ENCODE measurements at regions not wholly inside any gene's neighbourhood (a gene's known extent, or its start where the extent isn't known, plus 50 kb on each side); places are given as distances from the start of the nearest gene placed in this dataset.
"Not testable (repeated sequence)": the region's sequence is repeated elsewhere in the genome, so short reads cannot be mapped to it uniquely, and the experiment has no call there.

DNA sequence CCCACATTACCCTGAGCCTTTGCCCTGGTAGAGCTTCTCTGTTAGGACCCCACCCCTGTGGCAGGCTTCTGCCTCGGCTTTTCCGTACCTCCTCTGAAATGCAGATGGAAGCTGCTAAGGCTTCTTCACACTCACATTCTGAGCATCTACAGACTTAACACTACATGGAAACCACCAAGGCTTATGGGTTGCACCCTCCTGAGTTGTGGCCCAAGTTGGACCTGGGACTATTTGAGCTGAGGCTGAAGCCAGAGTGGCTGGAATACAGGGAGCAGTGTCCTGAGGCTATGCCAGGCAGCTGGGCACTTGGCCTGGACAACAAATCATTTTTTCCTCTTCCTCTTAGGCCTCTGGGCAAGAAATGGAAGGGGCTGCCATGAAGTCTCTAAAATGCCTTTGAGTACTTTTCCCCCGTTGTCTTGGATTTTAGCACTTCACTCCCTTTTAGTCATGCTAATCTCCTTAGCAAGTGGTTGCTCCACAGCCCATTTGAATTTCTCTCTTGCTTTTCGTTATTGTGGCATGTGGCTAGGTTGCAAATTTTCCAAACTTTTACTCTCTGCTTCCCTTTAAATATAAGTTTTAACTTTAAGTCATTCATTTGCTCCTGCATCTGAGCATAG is 114.8 kb upstream of the FIBIN start:
- no peaks in the 10 kb centered on the region for H3K79me2 ChIP-seq (ENCODE audit: insufficient read depth, low read length)
- H3K4me1 Mint-ChIP-seq, result peaks cover 10 to 17% of the 10 kb centered on the region in 2 experiments
- H3K27me3 ChIP-seq (ENCODE audit: insufficient read depth, low read length), result no peaks in the 10 kb centered on the region
- peaks cover 34 to 40% of the 10 kb centered on the region in 2 experiments for H3K9me3 Mint-ChIP-seq
- H3K27me3 Mint-ChIP-seq (ENCODE audit: low read depth), result 0 out of 2 replicates have a peak, but pooled peaks cover 2% of the 10 kb centered on the region
- H2AFZ ChIP-seq (ENCODE audit: low read length), result no peak overlapping the region
- no peak overlapping the region for H2BK15ac ChIP-seq (ENCODE audit: low read depth, low read length)
- no peak overlapping the region for H2BK120ac ChIP-seq (ENCODE audit: low read depth, low read length, poor library complexity, severe bottlenecking)
- no peak overlapping the region for H3K27ac ChIP-seq (ENCODE audit: insufficient read length, low read depth, low read length)
- no peak overlapping the region for H2BK12ac ChIP-seq (ENCODE audit: insufficient read length, low read depth, low read length)
- no peaks in the 10 kb centered on the region for H4K20me1 ChIP-seq (ENCODE audit: control insufficient read depth, insufficient read depth, insufficient read length)
- no peak overlapping the region for H4K8ac ChIP-seq (replicated peaks; ENCODE audit: insufficient read length, low read depth, low read length)
- H2AK5ac ChIP-seq (ENCODE audit: insufficient read length, low read length), result no peak overlapping the region
- no peak overlapping the region for H3T11ph ChIP-seq (ENCODE audit: low read length)
- no peaks in the 10 kb centered on the region for H3K79me1 ChIP-seq (ENCODE audit: insufficient read depth, low read depth, low read length, poor library complexity, severe bottlenecking)
- H3K4me2 ChIP-seq (ENCODE audit: insufficient read depth, insufficient read length, low read length), result no peak overlapping the region
- no peak overlapping the region for H3K23ac ChIP-seq (ENCODE audit: insufficient read length, low read depth, low read length)
- H3K27ac Mint-ChIP-seq, result no peak overlapping the region; a peak in 1 of 7 replicates
- H3K9me3 ChIP-seq (ENCODE audit: control insufficient read depth, low read depth, low read length), result no peaks in the 10 kb centered on the region
- peak; percentile 25 for DNase-seq
- H4K5ac ChIP-seq (ENCODE audit: insufficient read length, low read depth, low read length), result no peak overlapping the region
- H3K9ac ChIP-seq (ENCODE audit: extremely low read depth, insufficient read length, low read length), result no peak overlapping the region
- no peak overlapping the region for H2BK20ac ChIP-seq (ENCODE audit: low read depth, low read length, poor library complexity, severe bottlenecking)
- TF ChIP-seq, protein P1, sequence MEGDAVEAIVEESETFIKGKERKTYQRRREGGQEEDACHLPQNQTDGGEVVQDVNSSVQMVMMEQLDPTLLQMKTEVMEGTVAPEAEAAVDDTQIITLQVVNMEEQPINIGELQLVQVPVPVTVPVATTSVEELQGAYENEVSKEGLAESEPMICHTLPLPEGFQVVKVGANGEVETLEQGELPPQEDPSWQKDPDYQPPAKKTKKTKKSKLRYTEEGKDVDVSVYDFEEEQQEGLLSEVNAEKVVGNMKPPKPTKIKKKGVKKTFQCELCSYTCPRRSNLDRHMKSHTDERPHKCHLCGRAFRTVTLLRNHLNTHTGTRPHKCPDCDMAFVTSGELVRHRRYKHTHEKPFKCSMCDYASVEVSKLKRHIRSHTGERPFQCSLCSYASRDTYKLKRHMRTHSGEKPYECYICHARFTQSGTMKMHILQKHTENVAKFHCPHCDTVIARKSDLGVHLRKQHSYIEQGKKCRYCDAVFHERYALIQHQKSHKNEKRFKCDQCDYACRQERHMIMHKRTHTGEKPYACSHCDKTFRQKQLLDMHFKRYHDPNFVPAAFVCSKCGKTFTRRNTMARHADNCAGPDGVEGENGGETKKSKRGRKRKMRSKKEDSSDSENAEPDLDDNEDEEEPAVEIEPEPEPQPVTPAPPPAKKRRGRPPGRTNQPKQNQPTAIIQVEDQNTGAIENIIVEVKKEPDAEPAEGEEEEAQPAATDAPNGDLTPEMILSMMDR (conservative IDR thresholded peaks at IDR 0.05), result no peak
- H3K56ac ChIP-seq (ENCODE audit: insufficient read length, low read depth, low read length), result no peak overlapping the region
- H3K23me2 ChIP-seq (ENCODE audit: insufficient read length, low read depth, low read length, poor library complexity, severe bottlenecking), result no peaks in the 10 kb centered on the region
- no peaks in the 10 kb centered on the region; the same call in 1 of the 2 replicates for H3K4me1 ChIP-seq (ENCODE audit: insufficient read depth, low read length)
- H3K36me3 Mint-ChIP-seq (ENCODE audit: insufficient read depth in 1 of 3, low read depth in 3 of 3), result peaks cover 24 to 36% (median 31%) of the 10 kb centered on the region in 3 experiments
- no peak overlapping the region for H4K91ac ChIP-seq (ENCODE audit: insufficient read length, low read depth, low read length)
- H3K4me3 Mint-ChIP-seq, result no peak overlapping the region
- H3K18ac ChIP-seq (ENCODE audit: insufficient read length, low read depth, low read length), result no peak overlapping the region
- H2BK5ac ChIP-seq (ENCODE audit: insufficient read length, low read length), result no peak overlapping the region
- no peak overlapping the region for H3K4ac ChIP-seq (ENCODE audit: low read depth, low read length)
- whole genome bisulfite sequencing (ENCODE audit: extremely low coverage, insufficient read length, low lambda C conversion rate), result no CpG with 5 or more reads among the region's 4 CpGs
- no peak overlapping the region for H3K14ac ChIP-seq (ENCODE audit: insufficient read depth, low read length)

DNA sequence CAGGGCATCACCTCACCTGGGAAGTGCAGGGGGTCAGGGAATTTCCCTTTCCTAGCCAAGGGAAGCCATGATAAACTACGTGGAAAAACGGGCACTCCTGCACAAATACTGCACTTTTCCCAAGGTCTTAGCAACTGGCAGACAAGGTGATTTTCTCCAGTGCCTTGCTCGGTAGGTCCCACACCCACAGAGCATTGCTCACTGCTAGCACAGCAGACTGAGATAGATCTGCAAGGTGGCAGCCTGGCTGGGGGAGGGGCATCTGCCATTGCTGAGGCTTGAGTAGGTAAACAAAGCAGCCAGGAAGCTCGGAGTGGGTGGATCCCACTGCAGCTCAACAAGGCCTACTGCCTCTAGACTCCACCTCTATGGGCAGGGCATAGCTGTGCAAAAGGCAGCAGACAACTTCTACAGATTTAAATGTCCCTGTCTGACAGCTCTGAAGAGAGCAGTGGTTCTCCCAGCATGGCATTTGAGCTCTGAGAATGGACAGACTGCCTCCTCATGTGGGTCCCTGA is 111.5 kb upstream of the FIBIN start:
- H2AK5ac ChIP-seq (ENCODE audit: insufficient read length, low read length); H3K23me2 ChIP-seq (ENCODE audit: insufficient read length, low read depth, low read length, poor library complexity, severe bottlenecking); H4K5ac ChIP-seq (ENCODE audit: insufficient read length, low read depth, low read length); H3K27ac Mint-ChIP-seq; H3K27ac ChIP-seq (ENCODE audit: insufficient read length, low read depth, low read length); H2BK12ac ChIP-seq (ENCODE audit: insufficient read length, low read depth, low read length); H3K79me2 ChIP-seq (ENCODE audit: insufficient read depth, low read length); H3K9me3 ChIP-seq (ENCODE audit: control insufficient read depth, low read depth, low read length); H2AFZ ChIP-seq (ENCODE audit: low read length); DNase-seq; H3K4me3 Mint-ChIP-seq; H3K27me3 Mint-ChIP-seq (ENCODE audit: low read depth); H3K4me2 ChIP-seq (ENCODE audit: insufficient read depth, insufficient read length, low read length); H2BK20ac ChIP-seq (ENCODE audit: low read depth, low read length, poor library complexity, severe bottlenecking); H4K20me1 ChIP-seq (ENCODE audit: control insufficient read depth, insufficient read depth, insufficient read length); H3T11ph ChIP-seq (ENCODE audit: low read length); H3K23ac ChIP-seq (ENCODE audit: insufficient read length, low read depth, low read length); H3K14ac ChIP-seq (ENCODE audit: insufficient read depth, low read length); H4K8ac ChIP-seq (replicated peaks; ENCODE audit: insufficient read length, low read depth, low read length); H3K4ac ChIP-seq (ENCODE audit: low read depth, low read length); H4K91ac ChIP-seq (ENCODE audit: insufficient read length, low read depth, low read length); H2BK15ac ChIP-seq (ENCODE audit: low read depth, low read length); H2BK5ac ChIP-seq (ENCODE audit: insufficient read length, low read length); H3K4me1 ChIP-seq (ENCODE audit: insufficient read depth, low read length); H3K27me3 ChIP-seq (ENCODE audit: insufficient read depth, low read length); H3K9ac ChIP-seq (ENCODE audit: extremely low read depth, insufficient read length, low read length); H3K18ac ChIP-seq (ENCODE audit: insufficient read length, low read depth, low read length); H3K79me1 ChIP-seq (ENCODE audit: insufficient read depth, low read depth, low read length, poor library complexity, severe bottlenecking); H2BK120ac ChIP-seq (ENCODE audit: low read depth, low read length, poor library complexity, severe bottlenecking); H3K56ac ChIP-seq (ENCODE audit: insufficient read length, low read depth, low read length): not testable (repeated sequence)
- H3K9me3 Mint-ChIP-seq, result peaks cover 34 to 42% of the 10 kb centered on the region in 2 experiments
- peaks cover 20 to 32% (median 26%) of the 10 kb centered on the region in 3 experiments for H3K36me3 Mint-ChIP-seq (ENCODE audit: insufficient read depth in 1 of 3, low read depth in 3 of 3)
- WGBS (ENCODE audit: extremely low coverage, insufficient read length, low lambda C conversion rate), result no CpG with 5 or more reads among the region's 4 CpGs
- H3K4me1 Mint-ChIP-seq, result peaks cover 10 to 17% of the 10 kb centered on the region in 2 experiments
